HCT116 (cell line): ENCODE measurements at regions not wholly inside any gene's neighbourhood (a gene's known extent, or its start where the extent isn't known, plus 50 kb on each side); places are given as distances from the start of the nearest gene placed in this dataset.

Source experiments
- CTCF ChIP-seq, 3 experiments: fragments of 200-600 bp in 1 of 3; sonication (generic) in 1 of 3; IDR thresholded peaks in 2 of 3; conservative IDR thresholded peaks in 1 of 3; 2 replicates each; pipeline ENCODE4 v1.5.1; 2012 to 2017; ENCODE audit warnings: low read depth in 2 of 3, low read length in 2 of 3, antibody characterized with exemption in 1 of 3, borderline replicate concordance in 1 of 3, control low read depth in 1 of 3, mild to moderate bottlenecking in 1 of 3, mixed read lengths in 1 of 3, mixed run types in 1 of 3, moderate library complexity in 1 of 3; ENCODE audit not compliant: insufficient read depth in 1 of 3
- EZH2 ChIP-seq: fragments of 200-600 bp; sonication (generic); IDR thresholded peaks from 2 replicates; pipeline ENCODE4 v1.6.1; 2017; ENCODE audit warnings: antibody characterized with exemption, mixed run types
- JUND ChIP-seq: IDR thresholded peaks from 2 replicates; pipeline ENCODE4 v1.6.1; 2012
- POLR2A ChIP-seq: IDR thresholded peaks from 2 replicates; pipeline ENCODE4 v1.7.0; 2011; ENCODE audit warnings: borderline replicate concordance; ENCODE audit not compliant: insufficient read depth, insufficient read length; ENCODE audit errors: extremely low read depth
- POLR2AphosphoS5 ChIP-seq: IDR thresholded peaks from 2 replicates; pipeline ENCODE4 v1.6.1; 2011; ENCODE audit warnings: mild to moderate bottlenecking, low read depth, low read length, moderate library complexity
- TF ChIP-seq, protein P1 (sequence below): IDR thresholded peaks from 2 replicates; pipeline ENCODE4 v1.6.1; 2012; ENCODE audit warnings: low read depth

DNA sequence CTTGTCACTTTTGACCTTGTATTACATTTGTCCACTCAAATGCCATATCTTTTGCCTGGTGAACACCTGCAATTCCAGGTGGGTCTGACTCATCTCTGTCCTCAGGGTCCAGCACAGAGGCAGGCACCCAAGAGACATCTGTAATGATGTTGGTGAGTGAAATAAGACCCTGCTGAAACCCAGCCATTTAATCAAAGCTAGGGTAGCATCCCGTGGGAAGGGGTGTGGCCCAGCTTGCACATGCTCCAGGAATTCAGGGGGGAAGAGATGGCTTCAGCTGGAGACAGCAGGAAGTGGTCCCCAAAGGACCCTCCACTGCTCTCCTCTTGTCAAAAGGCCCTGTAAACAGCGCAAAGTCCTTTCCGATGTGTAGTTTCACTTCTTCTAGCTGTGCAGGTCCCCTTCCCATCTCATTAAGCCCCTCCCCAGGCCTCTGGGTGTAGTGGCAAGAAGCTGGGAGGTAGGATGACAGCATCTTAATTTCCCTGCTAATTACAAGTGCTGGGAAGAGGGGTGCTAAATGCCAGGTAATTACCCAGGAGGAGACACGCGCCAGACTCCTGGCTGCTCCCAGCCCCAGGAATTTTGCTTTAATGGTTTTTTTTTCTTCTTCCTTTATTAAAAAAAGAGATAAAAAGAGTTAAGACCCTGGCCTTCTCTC, 54.4 kb upstream of the TRABD2B start:
- TF ChIP-seq CTCF (IDR thresholded peaks at IDR 0.05 in 2 of 3, conservative IDR thresholded peaks at IDR 0.05 in 1 of 3; ENCODE audit: borderline replicate concordance in 1 of 3, insufficient read depth in 1 of 3, low read depth in 2 of 3, low read length in 2 of 3), result no peak
- TF ChIP-seq, protein P1, sequence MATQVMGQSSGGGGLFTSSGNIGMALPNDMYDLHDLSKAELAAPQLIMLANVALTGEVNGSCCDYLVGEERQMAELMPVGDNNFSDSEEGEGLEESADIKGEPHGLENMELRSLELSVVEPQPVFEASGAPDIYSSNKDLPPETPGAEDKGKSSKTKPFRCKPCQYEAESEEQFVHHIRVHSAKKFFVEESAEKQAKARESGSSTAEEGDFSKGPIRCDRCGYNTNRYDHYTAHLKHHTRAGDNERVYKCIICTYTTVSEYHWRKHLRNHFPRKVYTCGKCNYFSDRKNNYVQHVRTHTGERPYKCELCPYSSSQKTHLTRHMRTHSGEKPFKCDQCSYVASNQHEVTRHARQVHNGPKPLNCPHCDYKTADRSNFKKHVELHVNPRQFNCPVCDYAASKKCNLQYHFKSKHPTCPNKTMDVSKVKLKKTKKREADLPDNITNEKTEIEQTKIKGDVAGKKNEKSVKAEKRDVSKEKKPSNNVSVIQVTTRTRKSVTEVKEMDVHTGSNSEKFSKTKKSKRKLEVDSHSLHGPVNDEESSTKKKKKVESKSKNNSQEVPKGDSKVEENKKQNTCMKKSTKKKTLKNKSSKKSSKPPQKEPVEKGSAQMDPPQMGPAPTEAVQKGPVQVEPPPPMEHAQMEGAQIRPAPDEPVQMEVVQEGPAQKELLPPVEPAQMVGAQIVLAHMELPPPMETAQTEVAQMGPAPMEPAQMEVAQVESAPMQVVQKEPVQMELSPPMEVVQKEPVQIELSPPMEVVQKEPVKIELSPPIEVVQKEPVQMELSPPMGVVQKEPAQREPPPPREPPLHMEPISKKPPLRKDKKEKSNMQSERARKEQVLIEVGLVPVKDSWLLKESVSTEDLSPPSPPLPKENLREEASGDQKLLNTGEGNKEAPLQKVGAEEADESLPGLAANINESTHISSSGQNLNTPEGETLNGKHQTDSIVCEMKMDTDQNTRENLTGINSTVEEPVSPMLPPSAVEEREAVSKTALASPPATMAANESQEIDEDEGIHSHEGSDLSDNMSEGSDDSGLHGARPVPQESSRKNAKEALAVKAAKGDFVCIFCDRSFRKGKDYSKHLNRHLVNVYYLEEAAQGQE, result no peak
- TF ChIP-seq JUND, result no peak
- TF ChIP-seq POLR2A, result no peak
- TF ChIP-seq POLR2AphosphoS5, result no peak
- no peak for TF ChIP-seq EZH2
